SK-N-SH (cell line): ENCODE measurements at regions not wholly inside any gene's neighbourhood (a gene's known extent, or its start where the extent isn't known, plus 50 kb on each side); places are given as distances from the start of the nearest gene placed in this dataset.
"Not testable (repeated sequence)": the region's sequence is repeated elsewhere in the genome, so short reads cannot be mapped to it uniquely, and the experiment has no call there.

Experiments used
- CTCF ChIA-PET: fragments of 300-600, 350-600 bp; formaldehyde crosslinking; extraction: SDS; loops from one replicate; lab custom pipeline; 2021; lab: Yijun Ruan, JAX
- POLR2A ChIA-PET: fragments of 350-600 bp; sonication (Branson Sonifier 250); formaldehyde crosslinking; extraction: SDS; loops from one replicate; lab custom pipeline; 2020; ENCODE audit warnings: antibody characterized with exemption, inconsistent platforms; lab: Yijun Ruan, JAX
- DNase-seq: peaks from one replicate; pipeline ENCODE4 v3.0.0; 2012
- H2AFZ ChIP-seq: fragments of 200-600 bp; sonication (generic); 2 replicates; pipeline ENCODE4 v1.8.1; 2016; ENCODE audit warnings: antibody characterized with exemption, mild to moderate bottlenecking, low read depth
- H3F3A ChIP-seq: fragments of 200-600 bp; sonication (generic); replicated peaks from 2 replicates; pipeline ENCODE3; 2016; ENCODE audit warnings: antibody characterized with exemption, mild to moderate bottlenecking; ENCODE audit not compliant: insufficient read depth
- H3K27ac ChIP-seq, 2 experiments: fragments of 200-500 bp in 1 of 2; fragments of 200-600 bp in 1 of 2; sonication (Bioruptor generic) in 1 of 2; sonication (generic), shearing (Covaris generic) in 1 of 2; 2 replicates each; pipeline versions ENCODE4 v1.5.1 to v1.6.1; 2014 to 2016; ENCODE audit warnings: low read depth in 2 of 2, inconsistent platforms in 1 of 2, low read length in 1 of 2, mild to moderate bottlenecking in 1 of 2, mixed read lengths in 1 of 2
- H3K27me3 ChIP-seq: fragments of 200-600 bp; sonication (generic), shearing (Covaris generic); 2 replicates; pipeline ENCODE4 v1.6.1; 2016; ENCODE audit warnings: mixed run types; ENCODE audit not compliant: insufficient read depth
- H3K36me3 ChIP-seq, 2 experiments: fragments of 200-500 bp in 1 of 2; fragments of 200-600 bp in 1 of 2; sonication (Bioruptor generic) in 1 of 2; sonication (generic) in 1 of 2; replicated peaks in 1 of 2; 2 replicates each; pipeline versions ENCODE3 to v1.5.1; 2014 to 2016; ENCODE audit warnings: low read length in 1 of 2, mild to moderate bottlenecking in 1 of 2; ENCODE audit not compliant: insufficient read depth in 2 of 2, control insufficient read depth in 1 of 2
- H3K4me1 ChIP-seq, 2 experiments: fragments of 200-500 bp in 1 of 2; fragments of 200-600 bp in 1 of 2; sonication (Bioruptor generic) in 1 of 2; sonication (generic), shearing (Covaris generic) in 1 of 2; 2 replicates each; pipeline versions ENCODE4 v1.5.1 to v1.6.1; 2014 to 2016; ENCODE audit warnings: low read depth in 1 of 2, low read length in 1 of 2, mixed run types in 1 of 2; ENCODE audit not compliant: insufficient read depth in 2 of 2, control insufficient read depth in 1 of 2
- H3K4me2 ChIP-seq: fragments of 200-600 bp; sonication (generic), shearing (Covaris generic); 2 replicates; pipeline ENCODE4 v1.6.1; 2017; ENCODE audit warnings: mixed run types
- H3K4me3 ChIP-seq, 2 experiments: fragments of 200-500 bp in 1 of 2; fragments of 200-600 bp in 1 of 2; sonication (Bioruptor generic) in 1 of 2; sonication (generic), shearing (Covaris generic) in 1 of 2; 2 replicates each; pipeline versions ENCODE4 v1.5.1 to v1.8.1; 2014 to 2016; ENCODE audit warnings: low read depth in 2 of 2, inconsistent platforms in 1 of 2, low read length in 1 of 2, mild to moderate bottlenecking in 1 of 2, mixed read lengths in 1 of 2, moderate library complexity in 1 of 2
- H3K79me2 ChIP-seq: fragments of 200-600 bp; sonication (generic); 2 replicates; pipeline ENCODE4 v1.8.1; 2017; ENCODE audit warnings: mild to moderate bottlenecking; ENCODE audit not compliant: insufficient read depth
- H3K9ac ChIP-seq: fragments of 200-600 bp; sonication (generic); 2 replicates; pipeline ENCODE4 v1.6.1; 2017; ENCODE audit warnings: mixed run types
- H3K9me2 ChIP-seq: fragments of 200-600 bp; sonication (generic); 2 replicates; pipeline ENCODE4 v1.6.1; 2017; ENCODE audit warnings: mixed run types
- H3K9me3 ChIP-seq: fragments of 200-600 bp; sonication (generic); 2 replicates; pipeline ENCODE4 v1.6.1; 2017; ENCODE audit warnings: mixed run types, mild to moderate bottlenecking, moderate library complexity
- H4K20me1 ChIP-seq: fragments of 200-600 bp; sonication (generic); 2 replicates; pipeline ENCODE4 v1.6.1; 2017; ENCODE audit warnings: mild to moderate bottlenecking, mixed run types; ENCODE audit not compliant: insufficient read depth
- FOXM1 ChIP-seq: IDR thresholded peaks from 2 replicates; pipeline ENCODE4 v1.4.0; 2012; ENCODE audit warnings: low read depth, mild to moderate bottlenecking
- GABPA ChIP-seq: IDR thresholded peaks from 2 replicates; pipeline ENCODE4 v1.4.0; 2012; ENCODE audit warnings: low read depth, mild to moderate bottlenecking
- IRF3 ChIP-seq: fragments of 150-350 bp; IDR thresholded peaks from 2 replicates; pipeline ENCODE4 v1.6.1; 2016; ENCODE audit warnings: mild to moderate bottlenecking, low read depth, low read length
- JUND ChIP-seq: IDR thresholded peaks from 2 replicates; pipeline ENCODE4 v1.4.0; 2012
- MAX ChIP-seq: IDR thresholded peaks from 2 replicates; pipeline ENCODE4 v1.4.0; 2012; ENCODE audit warnings: low read depth
- MXI1 ChIP-seq: IDR thresholded peaks from 2 replicates; pipeline ENCODE4 v1.6.1; 2012; ENCODE audit warnings: mild to moderate bottlenecking, low read depth, low read length, improper control_type of control experiment
- NFIC ChIP-seq: IDR thresholded peaks from 2 replicates; pipeline ENCODE4 v1.4.0; 2012; ENCODE audit warnings: borderline replicate concordance
- NRF1 ChIP-seq: IDR thresholded peaks from 2 replicates; pipeline ENCODE4 v1.6.1; 2012; ENCODE audit warnings: low read depth, mild to moderate bottlenecking, low read length
- PBX3 ChIP-seq: IDR thresholded peaks from 2 replicates; pipeline ENCODE4; 2012
- POLR2AphosphoS5 ChIP-seq: IDR thresholded peaks from 2 replicates; pipeline ENCODE4 v1.6.1; 2012; ENCODE audit warnings: low read depth, low read length
- RAD21 ChIP-seq: IDR thresholded peaks from 2 replicates; pipeline ENCODE4 v1.6.1; 2012; ENCODE audit warnings: mild to moderate bottlenecking, low read length
- RFX5 ChIP-seq: IDR thresholded peaks from 2 replicates; pipeline ENCODE4 v1.6.1; 2012; ENCODE audit warnings: mild to moderate bottlenecking, improper control_type of control experiment, low read length
- SIN3A ChIP-seq: IDR thresholded peaks from 2 replicates; pipeline ENCODE4 v1.6.1; 2012; ENCODE audit warnings: low read depth, mild to moderate bottlenecking, low read length, moderate library complexity, borderline replicate concordance
- SMC3 ChIP-seq: IDR thresholded peaks from 2 replicates; pipeline ENCODE4 v1.6.1; 2012; ENCODE audit warnings: low read depth, low read length, improper control_type of control experiment
- TAF1 ChIP-seq: IDR thresholded peaks from 2 replicates; pipeline ENCODE4 v1.6.1; 2012; ENCODE audit warnings: low read depth, mild to moderate bottlenecking, low read length, moderate library complexity, borderline replicate concordance
- USF1 ChIP-seq: IDR thresholded peaks from 2 replicates; pipeline ENCODE4 v1.4.0; 2012; ENCODE audit warnings: low read depth, borderline replicate concordance
- USF2 ChIP-seq: fragments of 150-350 bp; IDR thresholded peaks from 2 replicates; pipeline ENCODE4 v1.6.1; 2017; ENCODE audit warnings: antibody characterized with exemption, low read length, low read depth, borderline replicate concordance
- YY1 ChIP-seq: IDR thresholded peaks from 2 replicates; pipeline ENCODE4 v1.4.0; 2012; ENCODE audit warnings: low read depth, mild to moderate bottlenecking
- WGBS: methylation state at CpG from one replicate; pipeline ENCODE4 v1.1.6; 2017; ENCODE audit warnings: low lambda C conversion rate; 5-methylcytosine and 5-hydroxymethylcytosine counted together

- Histone ChIP-seq H3K9ac (no peak overlapping the region), H3K36me3 (no peaks in the 10 kb centered on the region), H3K27me3 (no peaks in the 10 kb centered on the region), H3K79me2 (no peaks in the 10 kb centered on the region), H3K4me1 (no peaks in the 10 kb centered on the region), H3K27ac (no peak overlapping the region), H4K20me1 (no peaks in the 10 kb centered on the region), H3K4me2 (no peak overlapping the region), H3K4me3 (no peak overlapping the region), H3K9me2 (no peaks in the 10 kb centered on the region), H3F3A (no peaks in the 10 kb centered on the region), H2AFZ (no peak overlapping the region), H3K9me3 (no peaks in the 10 kb centered on the region)
- TF ChIP-seq NFIC (no peak), GABPA (no peak), YY1 (no peak), USF2 (no peak), PBX3 (no peak), MAX (no peak), JUND (no peak), IRF3 (no peak), SMC3 (no peak), MXI1 (no peak), FOXM1 (no peak), SIN3A (no peak), USF1 (no peak), RAD21 (no peak), POLR2AphosphoS5 (no peak), RFX5 (no peak), TAF1 (no peak), NRF1 (no peak)
- ChIA-PET CTCF (no interaction called here), POLR2A (no interaction called here)
- 23% methylated on average over 6 of the region's 6 CpGs for WGBS
- no peak for DNase-seq
These were observed 215.3 kb upstream of the PKP2 start for GRCh38 chr12:33111850-33112249.

GRCh38 chr12:33107827-33108226, 211.2 kb upstream of the PKP2 start:
- H3K27ac ChIP-seq, H3K9me2 ChIP-seq, CTCF ChIA-PET, H3K4me1 ChIP-seq, H3F3A ChIP-seq, H4K20me1 ChIP-seq, H3K79me2 ChIP-seq, H3K36me3 ChIP-seq, H3K4me2 ChIP-seq, H3K27me3 ChIP-seq, POLR2A ChIA-PET, DNase-seq, H3K4me3 ChIP-seq, H2AFZ ChIP-seq, H3K9ac ChIP-seq, H3K9me3 ChIP-seq: not testable (repeated sequence)
- 51% methylated on average over 3 of the region's 7 CpGs for WGBS
